ENCODE measurements at regions not wholly inside any gene's neighbourhood (a gene's known extent, or its start where the extent isn't known, plus 50 kb on each side); places are given as distances from the start of the nearest gene placed in this dataset.
"Not testable (repeated sequence)": the region's sequence is repeated elsewhere in the genome, so short reads cannot be mapped to it uniquely, and the experiment has no call there.

GRCh38 chr3:34646911-34647460 lies 848.6 kb downstream of the PDCD6IP start:
- no peak for DNase-seq (ENCODE audit: low spot score)

GRCh38 chr3:34650131-34650530 lies 851.7 kb downstream of the PDCD6IP start:
- no peak for DNase-seq (ENCODE audit: low spot score)

GRCh38 chr3:34668915-34669314 lies 870.5 kb downstream of the PDCD6IP start:
- DNase-seq (ENCODE audit: low spot score): no peak

DNA sequence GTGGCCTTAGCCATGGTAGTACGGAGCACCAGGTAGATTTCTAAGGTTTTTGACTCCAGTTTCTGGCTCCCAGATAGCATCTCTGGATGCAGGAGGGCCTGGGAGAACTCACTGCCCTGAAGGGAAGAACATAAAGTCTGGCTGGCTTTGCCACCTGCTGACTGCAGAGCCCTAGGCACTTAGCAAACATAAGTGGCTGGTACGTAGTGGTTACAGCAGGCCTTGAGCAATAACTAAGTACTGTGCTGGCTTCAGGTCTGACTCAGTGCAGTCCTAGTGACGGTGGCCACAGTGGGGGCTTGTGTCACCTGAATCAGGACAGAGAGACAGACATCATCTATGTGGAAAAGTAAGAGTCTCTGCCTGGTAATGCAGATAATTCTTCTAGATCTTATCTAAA lies 871.1 kb downstream of the PDCD6IP start:
- DNase-seq (ENCODE audit: low spot score): no peak

DNA sequence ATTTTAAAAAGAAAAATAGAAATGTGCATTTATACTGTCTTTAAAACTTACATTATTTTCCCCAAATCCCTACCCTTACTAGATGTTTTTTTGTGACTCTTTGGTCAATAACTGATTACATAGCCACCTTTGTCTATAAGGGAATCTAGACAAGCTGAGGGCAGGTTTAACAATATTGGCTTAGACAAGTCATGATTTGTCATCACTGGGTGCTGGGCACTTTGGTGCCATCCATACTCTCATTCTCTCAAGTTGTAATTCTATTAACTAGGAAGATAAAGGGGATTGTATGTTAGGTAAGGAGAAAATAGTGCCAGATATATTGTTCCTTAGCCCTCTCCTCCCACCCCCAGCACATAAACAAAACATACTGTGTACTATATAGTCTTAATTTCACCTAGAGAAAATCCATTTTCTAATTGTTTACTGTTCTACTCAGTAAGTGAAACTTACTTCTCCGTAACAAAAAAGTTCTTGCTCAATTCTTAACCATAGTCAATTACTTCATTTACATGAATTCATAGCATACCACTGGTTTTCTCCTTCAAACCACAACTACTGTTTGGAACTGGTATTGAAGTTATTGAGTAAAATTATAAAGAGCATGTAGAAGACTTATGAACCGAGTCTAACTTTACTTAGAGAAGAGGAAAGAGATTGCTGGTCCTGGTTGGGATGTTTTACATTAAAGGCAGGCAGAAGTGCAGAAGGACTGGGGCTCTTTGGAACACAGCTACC lies 877.1 kb downstream of the PDCD6IP start:
- DNase-seq (ENCODE audit: low spot score): no peak

- DNase-seq (ENCODE audit: low spot score): no peak
Observed at GRCh38 chr3:34676436-34676835, 878.0 kb downstream of the PDCD6IP start.

DNA sequence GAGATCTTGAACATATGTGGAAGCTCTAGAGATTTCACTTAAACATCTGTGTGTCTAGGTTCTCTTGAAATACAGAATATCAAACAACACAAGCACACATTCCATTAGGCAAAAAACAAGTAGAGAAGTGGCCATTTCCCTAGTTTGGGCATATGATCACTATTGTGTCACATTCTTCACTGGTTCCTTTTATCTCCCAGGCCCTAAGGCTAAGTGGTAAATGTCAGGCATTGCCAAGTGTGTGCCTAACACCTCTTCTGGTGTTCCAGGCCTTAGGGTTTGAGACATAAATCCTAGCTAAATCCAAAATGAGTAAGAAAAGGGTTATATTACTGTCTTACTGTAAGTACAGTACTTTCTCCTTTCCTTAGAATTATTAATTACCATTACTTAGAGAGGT lies 880.1 kb downstream of the PDCD6IP start:
- DNase-seq (ENCODE audit: low spot score): no peak

GRCh38 chr3:34679055-34679454 lies 880.6 kb downstream of the PDCD6IP start:
- DNase-seq (ENCODE audit: low spot score): not testable (repeated sequence)

GRCh38 chr3:34683851-34684250 lies 885.4 kb downstream of the PDCD6IP start:
- no peak for DNase-seq (ENCODE audit: low spot score)

- DNase-seq (ENCODE audit: low spot score): no peak
Observed at GRCh38 chr3:34686541-34686940, 888.1 kb downstream of the PDCD6IP start.

DNA sequence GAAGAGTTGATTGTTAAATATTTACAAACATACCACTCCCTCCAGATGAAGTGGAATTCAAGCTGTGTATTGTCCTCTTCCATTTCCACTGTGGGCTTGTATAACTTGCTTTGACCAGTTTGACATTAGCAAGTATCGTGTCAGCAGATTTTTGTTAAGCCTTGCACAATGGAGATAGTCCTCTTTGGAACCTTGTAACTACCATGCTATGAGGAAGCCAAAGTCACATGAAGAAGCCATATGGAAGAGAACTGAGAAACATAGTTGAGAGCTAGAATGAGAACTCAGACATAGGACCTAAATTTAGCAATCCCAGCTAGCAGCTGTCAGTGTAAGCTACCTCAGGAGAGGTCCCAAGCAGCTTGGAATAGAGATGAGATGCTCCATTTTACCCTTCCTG lies 889.2 kb downstream of the PDCD6IP start:
- no peak for DNase-seq (ENCODE audit: low spot score)

- DNase-seq (ENCODE audit: low spot score): no peak
Observed at GRCh38 chr3:34696831-34697230, 898.4 kb downstream of the PDCD6IP start.

DNA sequence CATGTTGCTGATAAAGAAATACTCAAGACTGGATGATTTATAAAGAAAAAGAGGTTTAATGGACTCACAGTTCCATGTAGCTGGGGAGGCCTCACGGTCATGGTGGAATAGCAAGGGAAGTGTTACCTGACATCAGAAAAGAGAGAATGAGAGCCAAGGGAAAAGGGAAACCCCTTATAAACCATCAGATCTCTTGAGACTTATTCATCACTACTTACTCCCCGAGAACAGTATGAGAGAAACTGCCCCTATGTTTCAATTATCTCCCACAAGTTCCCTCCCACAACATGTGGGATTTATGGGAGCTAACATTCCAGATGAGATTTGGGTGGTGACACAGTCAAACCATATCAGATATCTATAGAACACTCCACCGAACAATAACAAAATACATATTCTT lies 904.6 kb downstream of the PDCD6IP start:
- DNase-seq (ENCODE audit: low spot score): no peak

GRCh38 chr3:34724916-34725499 lies 914.3 kb upstream of the ARPP21 start:
- no peak for DNase-seq (ENCODE audit: low spot score)

- DNase-seq (ENCODE audit: low spot score): no peak
Observed at GRCh38 chr3:34725774-34726173, 913.6 kb upstream of the ARPP21 start.

GRCh38 chr3:34727700-34728099 lies 911.6 kb upstream of the ARPP21 start:
- DNase-seq (ENCODE audit: low spot score): no peak

DNA sequence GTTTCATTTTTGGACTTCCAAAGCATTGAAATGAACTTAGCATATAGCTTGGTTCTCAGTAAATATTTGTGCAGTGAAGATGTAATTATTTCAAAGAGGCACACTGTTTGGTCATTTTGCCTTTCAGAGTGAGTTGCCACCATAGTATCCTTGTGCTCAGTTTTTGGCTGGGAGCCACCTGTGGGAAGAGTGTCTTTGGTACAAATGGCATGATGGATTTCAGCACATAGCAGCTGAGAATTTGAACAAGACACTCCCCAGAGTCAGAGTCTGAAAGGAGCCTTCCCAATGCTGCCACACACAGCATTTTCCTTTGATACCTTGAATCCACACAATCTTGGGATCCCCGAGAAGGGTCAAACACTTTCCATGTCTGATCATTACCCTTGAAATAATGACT lies 897.2 kb upstream of the ARPP21 start:
- DNase-seq (ENCODE audit: low spot score): no peak

DNA sequence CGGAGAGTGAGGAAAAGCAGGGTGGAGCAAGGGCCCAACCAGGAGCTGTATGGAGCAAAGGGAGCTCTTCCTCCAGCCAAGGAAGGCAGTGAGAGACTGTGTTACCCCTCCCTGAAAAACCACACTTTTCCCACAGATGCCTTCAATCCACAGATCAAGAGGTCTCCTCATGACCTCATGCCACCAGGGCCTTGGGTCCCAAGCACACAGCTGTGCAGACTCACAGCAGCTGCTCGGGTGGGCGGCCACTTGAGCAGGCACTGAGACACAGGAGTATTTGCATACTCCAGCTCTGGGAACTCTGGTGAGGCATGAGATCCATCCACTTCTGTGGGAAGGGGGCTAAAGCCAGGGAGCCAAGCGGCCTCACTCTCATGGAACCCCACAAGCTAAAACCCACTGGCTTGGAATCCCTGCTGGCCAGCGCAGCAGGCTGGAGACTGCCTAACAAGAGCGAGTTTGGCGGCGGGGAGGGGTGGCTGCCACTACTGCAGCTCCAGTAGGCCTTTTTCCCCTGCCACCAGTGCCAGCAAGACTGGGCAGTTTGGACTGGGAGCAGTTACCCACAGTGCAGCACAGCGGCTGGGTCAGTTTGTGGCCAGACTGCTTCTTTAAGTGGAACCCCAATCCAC lies 880.6 kb upstream of the ARPP21 start:
- DNase-seq (ENCODE audit: low spot score): no peak

GRCh38 chr3:34777386-34777785 lies 861.9 kb upstream of the ARPP21 start:
- DNase-seq (ENCODE audit: low spot score): no peak

GRCh38 chr3:34779092-34779491 lies 860.2 kb upstream of the ARPP21 start:
- DNase-seq (ENCODE audit: low spot score): no peak

DNA sequence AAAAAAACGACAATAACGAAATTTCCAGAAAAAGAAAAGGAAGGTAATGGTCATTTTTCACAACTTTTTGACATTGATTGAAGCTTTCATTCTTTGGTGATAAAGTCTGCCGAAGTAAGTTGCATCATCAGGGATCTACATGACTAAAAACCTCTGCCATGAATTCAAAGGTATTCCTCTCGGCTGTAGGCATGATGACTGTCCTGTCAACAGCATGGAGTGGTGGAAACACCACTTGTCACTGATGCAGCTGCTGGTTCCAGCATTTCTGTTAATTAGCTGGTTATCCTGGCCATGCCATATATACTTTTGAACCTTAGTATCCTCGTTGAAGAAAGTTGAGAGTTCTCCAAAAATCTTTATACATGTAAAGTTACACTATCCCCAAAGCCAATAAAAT lies 859.0 kb upstream of the ARPP21 start:
- no peak for DNase-seq (ENCODE audit: low spot score)

DNA sequence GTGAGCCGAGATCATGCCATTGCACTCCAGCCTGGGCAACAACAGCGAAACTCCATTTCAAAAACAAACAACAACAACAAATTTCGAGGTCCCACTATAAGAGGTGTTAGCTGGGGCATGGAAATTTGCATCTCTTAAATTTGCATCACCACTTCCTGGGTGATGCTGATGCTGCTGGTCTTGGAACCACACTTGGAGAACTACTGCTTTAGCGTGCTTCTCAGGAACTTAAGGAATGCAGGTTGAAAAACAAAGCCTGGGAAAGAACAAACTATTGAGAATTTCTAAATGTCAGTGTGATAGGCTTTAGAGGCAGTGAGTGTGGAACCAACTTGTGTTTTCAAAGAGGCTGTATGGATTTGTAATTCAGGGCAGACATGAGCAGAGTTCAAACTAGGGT lies 858.4 kb upstream of the ARPP21 start:
- DNase-seq (ENCODE audit: low spot score): no peak

- no peak for DNase-seq (ENCODE audit: low spot score)
Observed at GRCh38 chr3:34782871-34783270, 856.5 kb upstream of the ARPP21 start.

All from hepatic stellate cell (primary cell).